Kasumi-1 (cell line): ENCODE measurements at regions not wholly inside any gene's neighbourhood (a gene's known extent, or its start where the extent isn't known, plus 50 kb on each side); places are given as distances from the start of the nearest gene placed in this dataset.
"Not testable (repeated sequence)": the region's sequence is repeated elsewhere in the genome, so short reads cannot be mapped to it uniquely, and the experiment has no call there.

Experiments used
- DNase-seq, 2 experiments: peaks; one replicate each; lab custom pipeline; 2025; lab: John Stamatoyannopoulos, UW

DNA sequence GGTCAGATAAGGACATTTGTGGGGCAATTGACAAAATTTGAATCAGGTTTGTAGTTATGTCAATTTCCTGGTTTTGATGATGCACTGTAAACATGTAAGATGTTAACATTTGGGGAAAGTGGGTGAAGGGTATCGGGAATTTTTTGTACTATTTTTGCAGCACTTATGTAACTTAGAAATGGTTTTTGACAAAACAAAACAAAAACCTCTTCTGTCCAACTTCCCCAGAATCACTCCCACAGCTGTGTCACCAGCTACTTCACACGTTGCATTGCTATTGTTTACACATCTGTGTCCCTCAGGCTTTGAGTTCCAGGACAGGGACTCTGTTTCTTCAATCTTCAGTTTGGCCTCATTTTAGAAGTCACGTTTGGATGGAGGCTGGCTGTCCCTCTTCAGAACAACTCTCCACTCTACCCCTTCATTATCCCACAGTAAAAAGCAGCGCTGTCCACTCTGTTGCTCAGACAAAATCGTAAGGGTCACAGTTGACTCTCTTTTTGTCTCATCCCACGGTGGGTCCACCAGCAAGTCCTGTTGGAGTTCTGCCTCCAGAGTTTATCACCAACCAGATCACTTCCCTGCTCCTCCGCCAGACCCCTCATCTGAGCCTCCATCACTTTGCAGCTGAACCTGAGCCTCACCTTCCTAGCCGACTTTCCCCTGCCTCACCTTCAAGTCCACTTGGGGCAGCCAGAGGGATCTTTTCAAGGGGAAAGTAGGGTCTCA, 63.2 kb downstream of the NENF start:
- no peak for DNase-seq

DNA sequence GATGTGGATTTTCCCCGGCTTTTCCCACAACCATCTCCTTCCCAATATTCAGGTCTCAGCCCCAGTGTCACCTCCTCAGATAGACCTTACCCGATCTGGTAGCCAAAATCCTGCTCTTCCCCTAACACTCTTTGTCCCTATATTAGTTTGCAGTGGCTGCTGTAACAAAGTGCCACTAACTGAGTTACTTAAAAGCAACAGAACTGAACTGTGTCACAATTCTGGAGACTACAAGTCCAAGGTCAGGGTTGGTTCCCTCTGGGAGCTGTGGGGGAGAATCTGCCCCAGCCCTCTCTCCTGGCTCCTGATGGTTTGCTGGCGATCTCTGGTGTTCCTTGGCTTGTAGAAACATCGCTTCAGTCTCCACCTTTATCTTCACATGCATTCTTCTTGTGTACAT, 64.0 kb downstream of the NENF start:
- DNase-seq: no peak

DNA sequence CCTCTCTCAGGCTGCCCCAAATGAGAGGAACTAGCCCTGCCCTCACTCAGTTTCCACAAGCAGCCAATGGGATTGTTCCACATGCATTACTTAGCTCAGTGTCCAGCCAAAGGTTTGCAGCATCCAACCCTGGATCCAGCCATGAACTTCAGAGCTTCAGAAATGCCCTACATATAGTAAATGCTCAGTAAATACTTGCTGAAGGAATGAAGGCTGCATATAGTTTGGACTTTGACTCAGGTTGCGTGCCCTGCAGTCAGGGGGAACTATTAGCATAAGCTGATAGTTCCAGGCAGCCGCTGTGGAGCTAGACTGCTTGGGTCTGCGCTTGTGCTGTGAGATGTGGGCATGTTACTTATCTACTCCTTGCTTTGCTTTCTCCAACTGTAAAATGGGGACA, 64.8 kb downstream of the NENF start:
- no peak for DNase-seq

DNA sequence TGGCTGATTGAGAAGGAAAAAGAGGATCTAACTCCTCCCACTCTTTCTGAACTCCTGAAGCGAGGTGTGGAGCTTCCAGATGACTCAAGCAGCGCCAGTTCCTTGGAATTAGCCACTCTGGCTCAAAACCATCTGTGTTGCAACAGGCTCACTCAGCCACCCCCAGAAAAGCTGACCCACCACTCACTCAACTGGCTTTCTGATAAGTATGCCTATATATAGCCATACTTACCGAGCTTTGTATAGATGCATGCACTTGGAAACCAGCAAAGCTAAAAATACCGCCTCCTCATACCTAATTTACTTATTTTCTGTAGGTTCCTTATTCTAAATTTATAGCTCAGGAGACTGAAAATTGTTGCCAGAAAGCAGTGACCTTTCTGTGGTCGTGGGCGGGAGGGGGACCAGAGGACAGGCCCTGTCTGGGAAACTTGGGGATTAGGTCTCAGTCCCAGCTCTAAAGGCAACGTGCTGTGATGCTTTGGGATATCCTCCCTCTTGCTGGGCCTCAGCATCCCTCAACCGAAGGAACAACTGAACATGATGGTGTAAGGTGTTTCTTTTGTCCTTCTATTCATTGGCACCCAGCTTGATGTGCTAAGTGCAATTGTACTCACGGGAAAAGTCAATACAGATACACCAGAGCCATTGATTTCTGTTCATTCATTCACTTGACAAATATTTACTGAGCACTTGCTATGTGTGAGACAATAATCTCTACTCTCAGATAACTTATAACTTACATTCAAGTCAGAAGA, 65.7 kb downstream of the NENF start:
- no peak for DNase-seq

DNA sequence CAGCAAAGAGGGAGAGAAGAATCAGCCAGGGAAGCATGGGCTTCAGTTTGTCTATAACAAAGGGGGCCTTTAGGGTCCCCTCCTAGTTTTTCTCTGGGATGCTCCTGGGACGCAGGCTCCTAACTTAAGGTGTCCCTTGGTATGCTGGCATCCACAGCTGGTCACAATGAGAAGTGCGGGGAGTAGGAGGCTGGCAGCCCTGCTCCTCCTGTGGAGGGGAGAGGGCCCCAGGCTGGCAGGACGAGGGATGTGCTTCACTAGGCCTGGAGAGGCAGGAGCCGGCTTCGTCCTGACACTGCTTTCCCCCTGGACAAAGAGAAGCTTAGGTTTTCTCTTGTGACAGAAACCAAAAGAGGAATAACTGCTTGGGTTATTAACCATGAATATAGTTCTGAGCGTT, 67.6 kb downstream of the NENF start:
- no peak for DNase-seq

DNA sequence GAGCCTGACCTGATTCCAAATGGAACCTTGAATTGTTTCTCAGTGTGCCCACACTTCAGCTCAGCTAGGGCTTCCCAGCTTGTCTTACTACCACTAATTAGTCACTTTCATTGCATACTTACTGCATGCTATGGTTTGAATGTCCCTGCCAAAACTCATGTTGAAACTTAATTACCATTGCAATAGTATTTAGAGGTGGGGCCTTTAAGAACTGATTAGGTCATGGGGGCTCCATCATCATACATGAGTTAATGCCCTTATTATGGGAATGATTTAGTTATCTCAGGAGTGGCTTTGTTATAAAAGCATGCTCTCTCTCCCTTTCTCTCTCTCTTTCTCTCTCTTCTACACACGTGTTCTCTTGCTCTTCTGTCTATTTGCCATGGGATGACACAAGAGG, 68.3 kb downstream of the NENF start:
- DNase-seq: no peak

DNA sequence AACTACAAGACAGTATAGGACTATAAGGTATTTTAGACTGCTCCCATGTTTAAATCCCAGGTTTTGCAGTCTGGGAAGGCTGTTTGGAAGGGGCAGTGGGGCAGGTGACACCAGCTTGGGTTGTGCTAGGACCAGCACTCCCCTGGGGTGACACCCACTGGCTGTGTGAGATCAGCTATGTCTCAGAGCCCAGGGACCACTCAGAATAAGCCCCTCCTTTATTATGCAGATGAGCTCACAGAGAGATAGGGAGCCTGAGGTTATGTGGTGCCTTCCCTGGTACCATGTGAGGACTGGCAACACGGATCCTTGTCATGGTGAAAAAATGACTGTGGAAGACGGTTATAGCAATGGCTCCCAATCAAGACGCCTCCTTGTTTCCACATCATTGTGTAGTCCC, 71.0 kb downstream of the NENF start:
- DNase-seq: no peak

DNA sequence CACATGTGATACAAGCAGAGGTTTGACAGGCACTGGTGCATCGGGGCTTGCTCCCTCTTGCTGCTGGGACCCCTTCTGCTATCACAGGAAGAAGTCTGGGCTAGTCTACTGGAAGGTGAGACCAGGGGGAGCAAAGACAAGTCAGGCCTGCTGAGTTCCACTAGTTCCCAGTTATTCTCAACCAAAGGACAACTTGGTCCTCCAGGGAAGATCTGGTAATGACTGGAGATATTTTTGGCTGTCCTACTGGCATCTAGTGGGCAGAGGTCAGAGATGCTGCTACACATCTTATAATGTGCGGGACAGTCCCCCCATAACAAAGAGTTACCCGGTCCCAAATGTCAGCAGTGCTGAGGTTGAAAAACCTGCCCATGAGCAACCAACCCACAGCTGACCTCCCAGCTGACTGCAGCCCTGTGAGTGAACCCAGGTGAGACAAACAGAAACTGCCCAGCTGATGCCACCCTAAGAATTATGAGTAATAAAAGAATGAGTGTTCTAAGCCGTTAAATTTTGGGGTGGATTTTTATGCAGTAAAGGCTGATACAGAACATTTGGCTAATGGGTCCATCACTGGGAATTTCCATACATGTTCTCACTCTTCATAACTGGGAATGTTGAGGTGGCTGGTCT, 71.6 kb downstream of the NENF start:
- DNase-seq: no peak

DNA sequence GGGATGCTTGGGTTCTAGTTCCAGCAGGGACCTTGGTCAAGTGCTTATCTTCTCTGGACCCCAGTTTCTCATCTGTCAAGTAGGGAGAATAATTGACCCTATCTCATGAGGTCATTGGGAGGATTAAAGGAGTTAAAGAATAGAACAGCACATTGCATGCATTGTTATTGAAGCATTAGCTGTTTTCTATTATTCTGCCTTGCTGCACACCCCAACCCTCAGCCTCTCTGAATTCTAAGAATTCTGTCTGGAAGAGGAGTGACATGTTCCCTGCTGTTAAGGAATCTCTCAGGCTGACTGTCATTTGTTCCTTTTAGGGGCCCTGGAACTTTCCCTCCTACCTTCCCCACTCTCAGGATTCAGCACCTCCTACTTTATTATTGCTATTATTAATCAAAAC, 73.9 kb downstream of the NENF start:
- DNase-seq: no peak

DNA sequence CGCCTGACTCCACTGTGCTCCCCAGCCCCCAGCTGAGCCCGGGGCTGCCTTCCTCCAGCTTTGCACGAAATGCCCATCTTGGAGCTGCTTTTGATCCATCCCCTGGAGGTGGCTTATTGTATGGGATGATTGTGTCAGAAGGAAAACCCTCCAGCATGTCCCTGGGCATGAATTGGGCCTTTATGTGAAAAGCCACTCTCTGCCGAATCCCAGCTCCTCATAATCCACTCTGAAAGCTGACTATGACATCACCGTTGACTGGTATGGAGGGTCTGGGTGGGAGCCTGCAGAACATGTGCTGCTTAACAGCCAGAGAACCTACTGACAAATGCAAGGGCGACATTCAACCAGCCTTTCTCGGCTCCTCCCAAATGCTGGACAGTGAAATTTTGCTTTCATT, 74.6 kb downstream of the NENF start:
- no peak for DNase-seq

DNA sequence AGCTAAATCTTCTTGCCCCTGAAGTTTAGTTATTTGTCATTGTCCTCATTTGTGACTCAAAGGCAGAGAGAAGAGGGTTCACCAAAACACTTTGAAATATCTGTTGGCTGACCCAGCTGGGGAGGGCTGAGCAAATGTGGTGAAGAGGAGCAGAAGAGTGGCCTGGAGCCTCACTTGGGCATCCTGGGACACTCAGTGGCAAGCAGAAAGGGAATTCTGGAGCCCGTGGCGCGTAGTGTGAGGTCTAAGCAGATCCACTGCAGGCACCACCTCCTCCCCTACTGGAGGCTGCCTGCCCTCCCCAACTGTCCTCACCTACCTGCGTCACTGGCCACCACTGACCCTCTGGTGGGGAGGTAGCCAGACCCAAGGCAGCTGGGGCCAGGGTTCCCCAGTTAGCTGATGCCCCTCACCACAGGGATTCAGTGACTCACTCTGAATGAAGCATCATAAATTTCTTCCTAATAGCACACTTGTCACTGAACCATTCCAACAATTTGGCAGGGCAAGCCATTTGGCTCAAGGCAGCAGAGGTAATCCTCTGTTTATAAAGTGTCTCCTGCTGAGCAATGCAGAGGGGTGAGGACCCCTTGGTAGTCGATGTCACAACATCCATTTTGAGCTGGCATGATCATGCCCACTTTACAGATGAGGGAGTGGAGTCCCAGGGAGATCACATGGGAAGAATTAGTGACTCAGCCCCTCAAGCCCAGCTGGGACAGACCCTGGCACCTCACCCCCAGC, 80.3 kb downstream of the NENF start:
- no peak for DNase-seq

DNA sequence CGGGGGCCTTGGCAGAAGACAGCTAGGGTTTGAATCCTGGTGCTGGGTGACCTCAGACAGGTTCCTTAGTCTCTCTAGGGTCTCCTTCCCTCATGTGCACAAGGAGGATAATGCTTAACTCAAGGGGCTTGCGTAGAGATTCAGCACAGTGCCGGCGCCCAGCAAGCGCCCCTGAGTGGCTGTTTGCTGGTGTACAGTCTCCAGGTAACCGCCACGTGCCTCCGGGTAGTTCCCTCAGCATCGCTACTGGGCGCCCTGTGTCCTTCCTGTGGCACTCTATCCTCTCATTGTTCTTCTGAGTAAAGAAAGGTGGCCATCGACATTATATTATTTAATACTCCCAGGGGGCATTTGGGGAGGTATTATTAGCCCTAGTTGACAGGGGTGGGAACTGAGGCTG, 80.9 kb downstream of the NENF start:
- no peak for DNase-seq

DNA sequence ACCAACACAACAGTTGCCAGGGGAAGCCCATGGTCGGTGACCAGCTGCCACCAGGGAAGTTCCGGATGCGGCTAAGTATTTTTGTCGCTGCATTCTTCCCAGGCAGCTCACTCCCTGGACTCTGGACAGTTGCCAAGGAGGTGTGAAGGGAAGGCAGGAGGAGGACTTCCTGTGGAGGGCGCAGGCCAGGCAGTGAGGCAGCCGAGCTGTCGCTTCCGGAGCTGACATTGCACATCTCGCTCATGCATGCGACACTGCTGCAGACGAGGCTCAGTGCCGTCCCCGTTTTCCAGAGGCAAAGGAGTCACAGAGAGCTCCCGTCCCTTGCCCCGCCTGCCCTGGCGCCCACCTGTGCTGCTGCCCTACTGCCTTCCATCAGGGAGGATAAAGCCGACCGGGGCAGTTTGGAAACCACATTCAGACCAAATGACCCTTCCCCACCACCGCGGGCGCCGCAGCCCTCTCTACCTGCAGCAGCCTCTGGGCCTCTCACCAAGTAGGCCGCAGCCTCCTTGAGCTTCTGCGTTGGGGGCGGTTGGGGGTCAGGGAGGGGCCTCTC, 81.4 kb downstream of the NENF start:
- no peak for DNase-seq

DNA sequence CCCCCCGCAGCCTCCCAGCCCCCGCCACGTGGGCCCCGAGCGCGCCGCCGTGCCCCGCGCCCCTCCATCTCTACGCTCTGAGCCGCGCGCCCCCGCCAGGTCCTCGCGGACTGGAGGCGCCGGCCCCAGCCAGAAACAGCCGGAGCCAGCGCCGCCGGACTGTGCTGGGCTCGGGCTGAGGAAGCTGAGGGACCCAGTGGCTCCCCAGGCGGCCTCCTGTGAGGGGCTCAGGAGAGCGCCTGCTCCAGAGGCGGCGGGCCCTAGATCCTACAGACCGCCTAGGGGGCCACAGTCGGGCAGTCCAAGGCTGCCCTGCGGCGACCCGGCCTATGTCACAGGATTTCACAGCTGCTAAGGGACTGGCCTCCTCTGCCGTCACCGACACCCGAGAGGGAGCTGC, 82.1 kb downstream of the NENF start:
- no peak for DNase-seq

DNA sequence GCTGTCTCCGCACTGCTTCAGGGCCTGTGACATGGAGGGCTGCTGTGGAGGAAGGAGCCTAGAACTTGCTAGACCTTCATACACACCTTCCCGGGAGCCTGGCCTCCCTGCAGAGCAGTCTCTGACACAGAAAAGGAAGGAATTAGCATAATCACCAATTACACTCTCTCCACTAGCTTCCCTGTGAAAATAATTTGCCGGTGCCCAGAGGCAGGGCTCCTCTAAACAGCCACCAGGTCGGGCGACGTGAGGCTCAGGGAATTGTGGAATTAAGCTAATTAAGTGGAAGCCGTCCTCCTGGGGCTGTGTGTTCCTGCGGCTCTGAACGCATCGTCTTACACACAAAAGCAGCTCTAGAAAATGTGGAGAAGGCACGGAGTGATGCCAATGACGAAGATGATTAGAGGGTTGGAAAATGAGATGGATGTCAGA, 82.6 kb downstream of the NENF start:
- no peak for DNase-seq

DNA sequence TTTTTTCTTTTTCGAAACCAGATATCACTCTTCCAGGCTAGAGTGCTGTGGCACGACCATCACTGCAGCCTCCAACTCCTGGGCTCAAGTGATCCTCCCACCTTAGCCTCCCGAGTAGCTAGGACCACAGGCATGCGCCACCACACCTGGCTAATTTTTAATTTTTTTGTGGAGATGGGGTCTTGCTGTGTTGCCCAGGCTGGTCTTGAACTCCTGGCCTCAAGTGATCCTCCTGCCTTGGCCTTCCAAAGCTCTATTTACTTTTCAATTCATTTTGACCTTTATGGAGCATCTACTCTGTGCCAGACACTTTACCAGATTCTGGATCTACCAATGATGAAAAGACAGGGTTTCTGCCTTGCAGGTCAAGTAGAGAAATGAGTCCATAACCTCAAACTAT, 83.3 kb downstream of the NENF start:
- DNase-seq: not testable (repeated sequence)

DNA sequence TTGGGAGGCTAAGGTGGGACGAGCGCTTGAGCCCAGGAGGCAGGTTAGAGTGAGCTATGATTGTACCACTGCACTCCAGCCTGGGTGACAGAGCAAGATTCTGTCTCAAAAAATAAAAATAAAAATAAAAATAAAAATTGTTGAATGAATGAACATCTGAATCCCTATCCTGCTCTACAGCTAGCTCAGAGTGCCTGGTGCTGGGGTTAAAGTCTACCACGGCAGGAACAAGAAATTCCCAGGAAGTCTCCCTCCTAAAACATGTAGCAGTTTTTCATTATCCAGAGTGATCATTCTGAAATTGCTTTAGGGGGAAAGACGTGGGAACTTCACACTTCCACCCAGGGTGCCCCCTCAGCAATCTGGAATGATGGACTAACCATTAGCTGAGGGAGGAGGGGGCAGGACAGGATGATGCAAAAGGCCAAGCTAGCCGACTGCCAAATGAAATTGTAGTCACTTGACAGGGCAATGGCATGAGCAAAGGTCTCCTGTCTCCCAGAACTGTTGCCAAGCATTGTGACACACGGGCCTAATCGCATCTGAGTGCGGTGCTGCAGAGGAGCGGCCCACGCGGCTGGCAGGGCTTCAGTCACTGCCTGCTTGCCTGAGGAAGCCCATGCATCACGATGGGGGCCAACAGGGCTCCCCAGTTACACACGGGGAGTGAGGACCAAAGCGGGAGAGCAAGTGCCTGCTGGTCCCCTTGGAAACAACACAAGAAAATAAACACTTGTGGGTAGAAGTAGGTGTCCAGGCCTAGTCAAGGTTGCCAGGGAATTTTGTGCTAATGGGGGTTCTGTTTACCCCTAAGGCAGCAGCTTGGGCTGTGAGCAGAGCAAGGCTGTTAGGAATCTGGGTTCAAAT, 85.7 kb downstream of the NENF start:
- DNase-seq: no peak

DNA sequence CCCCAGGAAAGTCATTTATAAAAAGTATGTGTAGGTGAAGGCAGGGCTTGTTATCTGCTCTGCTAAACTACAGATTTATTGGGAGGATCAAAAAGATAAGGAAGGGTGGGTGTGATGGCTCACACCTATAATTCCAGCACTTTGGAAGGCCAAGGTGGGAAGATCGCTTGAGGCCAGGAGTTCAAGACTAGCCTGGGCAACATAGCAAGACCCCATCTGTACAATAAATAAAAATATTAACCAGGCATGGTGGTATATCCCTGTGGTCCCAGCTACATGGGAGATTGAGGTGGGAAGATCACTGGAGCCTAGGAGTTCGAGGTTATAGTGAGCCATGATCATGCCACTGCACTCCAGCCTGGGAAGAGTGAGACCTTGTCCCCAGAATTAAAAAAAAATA, 86.4 kb downstream of the NENF start:
- no peak for DNase-seq

DNA sequence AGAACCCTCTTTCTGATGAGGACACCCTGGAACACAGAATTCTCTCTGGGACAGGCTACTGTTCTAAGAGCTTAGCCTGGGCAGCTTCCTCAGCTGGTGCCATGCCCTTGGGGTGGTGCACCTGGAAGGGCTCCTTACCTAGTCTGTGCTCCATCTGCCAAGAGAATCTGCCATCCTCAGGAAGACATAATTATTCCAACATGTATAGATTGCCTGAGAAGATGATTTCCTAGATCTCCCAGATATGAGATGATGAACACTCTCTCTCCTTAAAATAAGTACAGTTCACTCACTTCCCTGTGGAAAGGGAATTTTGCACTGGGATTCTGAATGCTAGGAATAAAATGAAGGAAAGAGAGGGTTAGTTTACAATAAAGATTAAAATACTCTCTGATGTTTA, 87.6 kb downstream of the NENF start:
- no peak for DNase-seq

DNA sequence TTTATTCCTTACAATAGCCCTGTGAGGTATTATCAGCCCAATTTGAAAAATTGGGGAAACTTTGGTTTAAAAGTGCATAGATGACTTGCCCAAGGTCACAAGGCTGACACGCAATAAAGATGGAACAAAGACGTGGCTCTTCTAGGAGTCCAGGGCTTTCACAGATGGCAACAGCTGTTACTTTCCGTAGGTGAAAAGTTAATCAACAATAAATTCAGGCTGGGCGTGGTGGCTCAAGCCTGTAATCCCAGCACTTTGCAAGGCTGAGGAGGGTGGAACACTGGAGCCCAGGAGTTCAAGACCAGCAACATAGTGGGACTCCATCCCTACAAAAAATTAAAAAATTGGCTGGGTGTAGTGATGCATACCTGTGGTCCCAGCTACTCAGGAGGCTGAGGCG, 87.8 kb upstream of the ATF3 start:
- no peak for DNase-seq

DNA sequence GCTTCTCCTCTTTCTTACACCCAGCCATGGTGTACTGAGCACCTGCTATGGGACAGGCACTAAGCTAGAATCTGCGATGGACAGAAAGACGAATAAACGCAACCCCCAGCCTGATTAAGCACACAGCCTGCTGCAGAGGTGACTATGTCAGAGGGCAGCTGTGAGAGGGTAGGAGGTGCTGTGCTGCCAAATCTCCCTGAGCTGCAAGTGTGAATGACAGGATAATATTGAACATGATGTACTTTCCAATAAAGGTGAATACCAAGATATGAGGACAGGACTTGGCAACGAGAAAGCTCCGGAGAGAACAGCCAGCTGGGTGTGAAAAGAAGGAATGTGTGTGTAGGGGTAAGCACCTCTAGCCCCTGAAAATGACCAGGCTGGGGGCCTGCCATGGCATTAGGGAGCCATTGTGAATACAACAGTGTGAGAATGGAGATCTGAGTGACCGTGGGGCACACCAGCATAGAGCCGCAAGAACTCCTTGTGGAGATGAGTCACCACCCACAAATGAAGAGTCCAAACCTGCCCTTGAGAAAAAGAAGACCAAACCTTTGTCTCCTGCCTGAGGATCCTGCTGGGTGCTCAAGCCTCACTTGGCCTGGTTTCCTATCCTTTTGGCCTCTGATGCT, 83.0 kb upstream of the ATF3 start:
- DNase-seq: no peak
